ENCODE measurements at regions not wholly inside any gene's neighbourhood (a gene's known extent, or its start where the extent isn't known, plus 50 kb on each side); places are given as distances from the start of the nearest gene placed in this dataset.

GRCh38 chr15:70473581-70474370 is 289.6 kb downstream of the UACA start:
- no peak for DNase-seq (ENCODE audit: low read depth)

- no peak for DNase-seq (ENCODE audit: low read depth)
These were observed 291.8 kb downstream of the UACA start for GRCh38 chr15:70471517-70471916.

DNA sequence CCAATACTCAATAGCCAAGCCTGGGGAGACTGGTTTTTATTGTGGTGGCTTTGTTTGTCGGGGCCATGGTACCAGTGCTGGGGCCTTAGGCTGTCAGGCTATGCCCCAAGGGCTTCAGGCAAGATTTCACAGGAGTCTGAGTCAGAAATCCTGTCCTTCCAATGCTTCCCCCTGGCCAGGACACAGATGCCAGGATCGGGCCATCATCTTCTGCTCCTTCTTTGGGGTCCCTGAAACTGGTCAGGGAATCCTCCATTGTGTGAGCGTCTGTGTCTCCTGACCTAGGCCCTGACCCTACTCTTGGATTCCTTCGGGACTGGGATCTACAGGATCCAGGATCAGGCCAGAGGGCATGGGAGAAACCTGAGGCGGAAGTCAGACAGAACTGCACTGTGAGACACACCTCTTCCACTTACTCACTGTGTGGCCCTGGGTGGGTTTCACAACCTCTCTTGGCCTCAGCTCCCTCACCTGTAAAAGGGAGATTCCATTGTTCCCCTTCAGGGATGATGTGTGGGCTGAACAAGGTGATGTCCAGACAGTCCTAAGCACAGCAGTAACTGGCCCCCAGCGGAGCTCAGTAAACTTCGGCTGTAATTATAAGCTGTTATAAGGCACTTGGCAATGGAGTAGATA is 292.7 kb downstream of the UACA start:
- no peak for DNase-seq (ENCODE audit: low read depth)

DNA sequence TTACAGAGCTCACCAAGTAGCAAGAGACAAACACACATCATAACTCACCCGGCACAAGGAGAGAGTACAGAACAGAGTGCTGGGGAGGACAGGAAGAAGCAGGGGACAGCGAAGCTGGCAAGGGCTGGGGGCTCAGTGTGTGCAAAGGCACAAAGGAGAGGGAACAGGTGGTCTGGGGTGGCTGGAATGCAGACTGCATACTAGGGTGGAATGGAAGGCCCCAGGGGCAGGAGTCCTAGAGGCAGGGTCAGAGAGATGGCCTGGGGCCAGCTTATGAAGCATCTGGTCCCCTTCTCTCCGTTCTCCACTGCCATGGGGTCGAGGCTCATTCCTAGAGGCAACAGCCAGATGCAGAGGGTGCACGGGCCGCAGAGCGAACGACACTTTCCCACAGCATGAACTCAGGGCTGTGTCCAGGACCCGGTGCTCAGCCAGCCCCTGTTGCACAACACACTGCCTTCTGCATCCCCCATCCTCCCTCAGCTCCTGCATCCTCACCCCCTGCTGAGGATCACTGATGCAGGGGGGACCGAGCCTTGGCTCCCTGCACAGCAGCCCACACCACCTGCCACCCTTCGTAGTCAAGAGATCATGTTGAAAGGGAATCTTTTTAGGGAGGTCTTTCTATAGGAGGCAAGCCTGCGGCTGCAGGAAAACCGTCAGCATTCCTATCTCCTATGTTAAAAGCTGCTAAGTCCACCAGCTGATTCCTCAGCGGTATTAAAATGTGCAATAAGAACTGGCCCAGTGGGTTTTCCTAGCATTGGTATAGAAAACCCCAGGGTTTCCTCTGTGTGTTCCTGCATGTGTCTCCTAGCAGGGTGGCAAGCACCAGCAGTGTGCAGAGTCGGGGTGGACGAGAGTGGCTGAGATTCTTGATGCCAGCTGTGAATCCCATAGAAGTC is 293.5 kb downstream of the UACA start:
- no peak for DNase-seq (ENCODE audit: low read depth)

- no peak for DNase-seq (ENCODE audit: low read depth)
These were observed 294.2 kb downstream of the UACA start for GRCh38 chr15:70469182-70469581.

DNA sequence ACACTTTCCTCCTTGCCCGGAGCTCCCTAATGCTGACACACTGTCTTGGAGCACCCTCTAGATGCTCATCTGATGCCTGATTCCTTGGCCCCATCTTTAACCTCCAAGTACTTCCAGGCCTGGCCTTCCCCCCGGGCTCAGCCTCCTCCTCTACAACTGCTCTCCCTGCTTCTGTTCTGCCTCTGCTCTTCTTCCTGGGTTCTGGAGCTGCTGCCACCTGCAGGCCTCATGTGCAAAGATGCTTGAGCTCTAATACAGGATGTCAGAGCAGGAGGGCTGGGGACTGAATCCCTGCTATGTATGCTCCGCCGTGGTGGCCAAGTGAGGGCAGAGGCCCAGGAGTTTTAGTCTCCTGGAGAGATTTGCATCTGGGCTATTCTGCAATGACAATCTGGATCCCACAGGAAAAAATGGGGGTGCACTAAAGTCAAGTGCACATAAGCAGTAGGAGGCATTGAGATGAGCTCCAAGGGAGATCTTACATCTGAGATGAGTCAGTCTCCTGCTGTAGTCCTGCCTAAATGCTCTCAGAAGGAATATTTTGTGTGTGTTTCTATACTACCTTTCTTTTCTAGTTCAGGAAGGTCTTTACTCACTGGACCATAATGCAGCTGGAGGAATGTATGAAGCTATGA is 296.3 kb downstream of the UACA start:
- DNase-seq (ENCODE audit: low read depth) = no peak

- DNase-seq (ENCODE audit: low read depth) = no peak
These were observed 297.1 kb downstream of the UACA start for GRCh38 chr15:70466305-70466704.

- no peak for DNase-seq (ENCODE audit: low read depth)
These were observed 297.5 kb downstream of the UACA start for GRCh38 chr15:70465812-70466211.

GRCh38 chr15:70463453-70463834 is 299.9 kb downstream of the UACA start:
- no peak for DNase-seq (ENCODE audit: low read depth)

DNA sequence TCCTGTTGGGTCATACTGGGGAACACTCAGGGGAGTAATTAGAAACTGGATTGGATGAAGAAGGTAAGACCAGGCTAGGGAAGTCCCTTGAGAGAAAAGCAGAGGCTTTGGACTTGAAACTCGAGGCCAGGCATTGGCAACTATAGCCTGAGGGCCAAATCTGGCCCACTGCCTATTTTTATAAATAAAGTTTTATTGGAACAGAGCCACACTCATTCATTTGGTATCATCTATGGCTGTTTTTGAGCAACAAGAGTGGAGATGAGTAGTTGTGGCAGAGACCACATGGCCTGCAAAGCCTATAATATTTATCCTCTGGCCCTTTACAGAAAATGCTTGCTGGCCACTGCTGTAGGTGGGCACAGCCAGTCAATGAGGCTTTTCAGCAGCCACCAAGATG is 301.4 kb downstream of the UACA start:
- no peak for DNase-seq (ENCODE audit: low read depth)

DNA sequence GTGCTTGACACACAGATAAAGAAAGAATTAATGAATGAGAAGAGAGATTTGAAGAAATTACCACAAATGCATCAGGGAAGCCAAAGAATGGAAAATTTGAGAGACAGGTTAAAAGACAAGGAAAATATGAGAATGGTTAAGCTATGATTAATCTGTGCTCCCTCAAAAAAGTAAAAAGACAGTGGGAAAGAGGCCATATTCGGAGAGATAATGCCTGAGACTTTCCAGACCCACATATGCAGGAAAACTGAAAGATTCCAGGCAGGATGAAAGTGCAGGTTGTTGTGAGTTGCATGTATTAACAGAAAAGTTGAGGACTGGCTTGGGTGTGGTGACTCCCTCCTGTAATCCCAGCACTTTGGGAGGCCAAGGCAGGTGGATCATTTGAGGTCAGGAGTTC is 302.3 kb downstream of the UACA start:
- no peak for DNase-seq (ENCODE audit: low read depth)

- no peak for DNase-seq (ENCODE audit: low read depth)
These were observed 304.0 kb downstream of the UACA start for GRCh38 chr15:70459312-70459711.

GRCh38 chr15:70453766-70454165 is 309.6 kb downstream of the UACA start:
- no peak for DNase-seq (ENCODE audit: low read depth)

- DNase-seq (ENCODE audit: low read depth) = no peak
These were observed 310.1 kb downstream of the UACA start for GRCh38 chr15:70453238-70453637.

GRCh38 chr15:70451821-70452653 is 311.3 kb downstream of the UACA start:
- peak; percentile 24 for DNase-seq (ENCODE audit: low read depth)

GRCh38 chr15:70450142-70450443 is 313.3 kb downstream of the UACA start:
- no peak for DNase-seq (ENCODE audit: low read depth)

DNA sequence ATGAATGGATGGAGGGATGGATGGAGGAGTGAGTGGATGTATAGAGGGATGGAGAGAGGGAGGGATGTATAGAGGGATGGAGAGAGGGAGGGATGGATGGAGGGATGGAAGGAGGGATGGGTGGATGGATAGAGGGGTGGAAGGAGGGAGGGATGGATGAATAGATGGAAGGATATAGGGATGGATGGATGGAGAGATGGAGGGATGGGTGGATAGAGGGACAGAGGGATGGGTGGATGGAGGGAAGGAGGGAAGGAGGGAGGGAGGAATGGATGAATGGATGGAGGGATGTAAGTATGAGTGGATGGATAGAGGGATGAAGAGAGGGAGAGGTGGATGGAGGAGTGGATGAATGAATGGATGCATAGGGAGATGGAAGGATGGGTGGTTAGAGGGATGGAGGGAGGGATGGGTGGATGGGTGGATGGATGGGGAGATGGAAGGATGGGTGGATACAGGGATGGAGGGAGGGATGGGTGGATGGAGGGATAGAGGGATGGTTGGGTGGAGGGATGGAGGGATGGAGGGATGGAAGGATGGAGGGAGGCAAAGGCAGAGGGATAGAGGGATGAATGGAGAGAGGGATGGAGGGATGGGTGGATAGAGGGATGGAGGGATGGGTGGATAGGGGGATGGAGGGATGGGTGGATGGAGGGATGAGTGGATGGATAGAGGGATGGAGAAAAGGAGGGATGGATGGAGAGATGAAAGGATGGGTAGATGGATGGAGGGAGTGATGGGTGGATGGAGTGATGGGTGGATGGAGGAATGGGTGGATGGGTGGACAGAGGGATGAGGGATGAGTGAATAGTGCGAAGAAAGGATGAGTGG is 313.8 kb downstream of the UACA start:
- DNase-seq (ENCODE audit: low read depth) = no peak

DNA sequence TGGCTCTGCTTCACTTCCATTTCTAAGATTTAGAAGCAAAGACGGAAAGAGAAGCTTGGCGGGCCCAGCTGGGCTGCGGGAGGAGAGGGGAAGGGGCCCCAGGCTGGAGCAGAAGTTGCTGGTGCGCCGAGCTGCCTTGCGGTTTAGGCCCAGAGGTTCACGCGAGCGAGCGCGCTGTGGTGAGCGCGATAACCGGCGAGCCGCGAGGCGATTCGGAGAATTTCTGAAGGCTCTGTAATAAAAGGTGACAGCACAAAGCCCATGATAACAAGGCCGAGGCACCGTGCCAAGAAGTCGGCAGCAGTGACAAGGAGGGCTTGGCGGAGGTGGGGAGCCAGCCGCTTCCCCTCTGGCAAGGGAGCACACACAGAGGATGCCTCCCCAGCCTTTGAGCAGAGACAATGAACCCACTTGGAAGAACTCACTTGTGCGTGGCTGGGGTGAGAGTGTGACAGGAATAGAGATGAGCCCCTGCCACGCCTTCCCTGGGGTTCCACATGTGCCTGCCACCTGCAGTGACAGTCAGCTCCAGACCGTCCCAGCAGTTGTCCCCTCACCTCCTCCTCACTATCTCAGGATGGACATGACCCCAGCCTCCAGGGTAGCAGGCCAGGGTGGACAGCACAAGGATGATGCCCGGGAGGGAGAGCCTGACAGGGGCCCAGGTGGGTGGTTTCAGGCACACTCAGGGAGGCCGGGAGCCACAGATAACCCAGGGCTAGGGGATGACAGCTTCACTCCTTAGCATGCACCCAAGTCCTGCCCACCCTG is 315.2 kb downstream of the UACA start:
- peak; percentile 36 for DNase-seq (ENCODE audit: low read depth)

- DNase-seq (ENCODE audit: low read depth) = no peak
These were observed 315.8 kb downstream of the UACA start for GRCh38 chr15:70447521-70447920.

- no peak for DNase-seq (ENCODE audit: low read depth)
These were observed 316.3 kb downstream of the UACA start for GRCh38 chr15:70447081-70447480.
